Fibroblast of mammary gland (primary cell): ENCODE measurements at regions not wholly inside any gene's neighbourhood (a gene's known extent, or its start where the extent isn't known, plus 50 kb on each side); places are given as distances from the start of the nearest gene placed in this dataset.

ENCODE experiments used
- DNase-seq: peaks from one replicate; pipeline ENCODE4 v3.0.0-alpha.2; 2010; ENCODE audit warnings: low read depth
- H3K4me3 ChIP-seq: 2 replicates; pipeline ENCODE4 v1.5.1; 2011; ENCODE audit warnings: low read depth, mild to moderate bottlenecking, low read length, moderate library complexity; ENCODE audit not compliant: control insufficient read depth
- CTCF ChIP-seq: conservative IDR thresholded peaks from 2 replicates; pipeline ENCODE4 v1.5.1; 2011; ENCODE audit warnings: low read depth, low read length, inconsistent platforms; ENCODE audit not compliant: control insufficient read depth, insufficient read depth

- TF ChIP-seq CTCF = no peak
- DNase-seq = no peak
- no peak overlapping the region for H3K4me3 ChIP-seq
Observed at GRCh38 chr16:18059089-18059488, 277.4 kb downstream of the NPIPA8 start.

GRCh38 chr16:18055411-18055916 is 281.1 kb downstream of the NPIPA8 start:
- TF ChIP-seq CTCF = no peak
- no peak for DNase-seq

GRCh38 chr16:18050777-18051176 is 285.8 kb downstream of the NPIPA8 start:
- no peak for DNase-seq
- H3K4me3 ChIP-seq = no peak overlapping the region
- no peak for TF ChIP-seq CTCF

More at GRCh38 chr16:18055411-18055916, 281.1 kb downstream of the NPIPA8 start:
- H3K4me3 ChIP-seq = no peak overlapping the region

- TF ChIP-seq CTCF = no peak
Observed at GRCh38 chr16:18050234-18050633, 286.3 kb downstream of the NPIPA8 start.

GRCh38 chr16:18049547-18050133 is 286.9 kb downstream of the NPIPA8 start:
- H3K4me3 ChIP-seq = no peak overlapping the region
- DNase-seq = no peak
- TF ChIP-seq CTCF = no peak

More at GRCh38 chr16:18050234-18050633, 286.3 kb downstream of the NPIPA8 start:
- H3K4me3 ChIP-seq = no peak overlapping the region
- DNase-seq = no peak

GRCh38 chr16:18048853-18049546 is 287.5 kb downstream of the NPIPA8 start:
- no peak for TF ChIP-seq CTCF
- no peak for DNase-seq
- H3K4me3 ChIP-seq = no peak overlapping the region
